ENCODE measurements at regions not wholly inside any gene's neighbourhood (a gene's known extent, or its start where the extent isn't known, plus 50 kb on each side); places are given as distances from the start of the nearest gene placed in this dataset.

DNA sequence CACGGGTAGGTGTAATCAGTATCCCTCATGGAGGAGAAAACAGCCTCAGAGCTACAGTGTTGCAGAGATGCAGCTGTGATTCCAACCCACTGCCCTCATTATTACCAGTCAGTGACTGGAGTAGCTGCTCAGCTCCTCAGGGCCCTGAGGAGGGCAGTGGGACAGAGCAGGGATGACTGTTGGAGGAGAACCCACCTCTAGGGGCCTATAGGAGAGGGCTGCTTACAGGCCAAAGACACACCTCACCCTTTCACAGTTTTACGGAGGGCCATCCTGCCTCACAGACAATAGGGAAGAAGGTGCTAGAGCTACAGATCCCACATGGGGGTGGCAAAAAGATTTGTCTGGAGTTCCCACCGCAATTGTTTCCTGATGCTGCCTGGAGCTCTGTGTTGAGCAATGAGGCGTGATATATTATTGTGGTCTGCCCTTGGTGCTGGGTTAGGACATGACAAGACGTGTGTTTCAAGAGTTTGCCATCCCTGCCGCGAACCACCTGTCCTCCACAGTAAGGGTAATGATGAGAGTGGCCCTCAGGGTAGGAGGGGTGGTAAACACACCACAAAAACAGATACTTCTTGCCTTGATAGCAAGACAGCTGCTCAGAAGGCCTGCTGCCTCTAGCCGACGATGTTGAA is 140.5 kb upstream of the TPM1 start:
- DNase-seq (ENCODE audit: low read depth in 2 of 2), result no peak
- TF ChIP-seq, protein P1, sequence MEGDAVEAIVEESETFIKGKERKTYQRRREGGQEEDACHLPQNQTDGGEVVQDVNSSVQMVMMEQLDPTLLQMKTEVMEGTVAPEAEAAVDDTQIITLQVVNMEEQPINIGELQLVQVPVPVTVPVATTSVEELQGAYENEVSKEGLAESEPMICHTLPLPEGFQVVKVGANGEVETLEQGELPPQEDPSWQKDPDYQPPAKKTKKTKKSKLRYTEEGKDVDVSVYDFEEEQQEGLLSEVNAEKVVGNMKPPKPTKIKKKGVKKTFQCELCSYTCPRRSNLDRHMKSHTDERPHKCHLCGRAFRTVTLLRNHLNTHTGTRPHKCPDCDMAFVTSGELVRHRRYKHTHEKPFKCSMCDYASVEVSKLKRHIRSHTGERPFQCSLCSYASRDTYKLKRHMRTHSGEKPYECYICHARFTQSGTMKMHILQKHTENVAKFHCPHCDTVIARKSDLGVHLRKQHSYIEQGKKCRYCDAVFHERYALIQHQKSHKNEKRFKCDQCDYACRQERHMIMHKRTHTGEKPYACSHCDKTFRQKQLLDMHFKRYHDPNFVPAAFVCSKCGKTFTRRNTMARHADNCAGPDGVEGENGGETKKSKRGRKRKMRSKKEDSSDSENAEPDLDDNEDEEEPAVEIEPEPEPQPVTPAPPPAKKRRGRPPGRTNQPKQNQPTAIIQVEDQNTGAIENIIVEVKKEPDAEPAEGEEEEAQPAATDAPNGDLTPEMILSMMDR (conservative IDR thresholded peaks at IDR 0.05 in 1 of 2, IDR thresholded peaks at IDR 0.05 in 1 of 2; ENCODE audit: low read depth in 1 of 2, low read length in 2 of 2), result no peak
- TF ChIP-seq EZH2 (IDR thresholded peaks at IDR 0.05; ENCODE audit: low read length, missing control alignments), result no peak

DNA sequence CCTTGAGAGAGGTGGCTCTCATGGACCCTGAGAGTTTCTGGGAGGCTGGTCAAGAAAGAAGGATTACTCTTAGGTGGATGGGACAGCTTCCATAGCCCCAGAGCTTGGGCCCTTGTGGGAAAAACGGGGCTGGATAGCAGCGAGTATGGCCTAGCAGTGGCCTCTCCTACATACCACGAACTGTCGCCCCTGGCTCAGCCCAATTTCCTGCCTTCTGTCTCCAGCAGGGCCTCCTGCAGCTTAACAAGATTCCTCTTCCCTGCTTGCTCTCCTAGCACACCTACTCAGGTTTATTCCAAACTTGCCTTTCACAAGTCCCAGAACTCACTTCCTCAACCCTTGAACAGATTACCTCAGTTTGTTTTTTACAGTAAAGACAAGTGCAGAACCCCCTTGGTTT is 139.7 kb upstream of the TPM1 start:
- no peaks in the 10 kb centered on the region for H3K79me2 ChIP-seq (ENCODE audit: control insufficient read depth, insufficient read depth, low read length)
- no peak for DNase-seq (ENCODE audit: low read depth in 2 of 2)
- no peak for TF ChIP-seq EZH2 (IDR thresholded peaks at IDR 0.05; ENCODE audit: low read length, missing control alignments)
- TF ChIP-seq, protein P1 (conservative IDR thresholded peaks at IDR 0.05 in 1 of 2, IDR thresholded peaks at IDR 0.05 in 1 of 2; ENCODE audit: low read depth in 1 of 2, low read length in 2 of 2), result no peak
- H2AFZ ChIP-seq (ENCODE audit: low read length), result no peak overlapping the region
- H3K9ac ChIP-seq (ENCODE audit: insufficient read depth, low read length), result no peak overlapping the region
- H3K27me3 ChIP-seq (ENCODE audit: control insufficient read depth, insufficient read depth, low read length), result no peaks in the 10 kb centered on the region
- peaks cover under 1% of the 10 kb centered on the region for H3K4me1 ChIP-seq (ENCODE audit: control insufficient read depth, extremely low read depth, insufficient read depth, low read length)
- no peak overlapping the region for H3K27ac ChIP-seq (ENCODE audit: insufficient read depth, low read length)
- H3K4me3 ChIP-seq (replicated peaks in 1 of 4; ENCODE audit: control extremely low read depth in 1 of 4, insufficient read depth in 1 of 4, low read depth in 3 of 4, low read length in 4 of 4), result no peak overlapping the region
- no peaks in the 10 kb centered on the region for H3K36me3 ChIP-seq (ENCODE audit: control insufficient read depth, insufficient read depth, low read length)
- no peaks in the 10 kb centered on the region for H4K20me1 ChIP-seq (ENCODE audit: control insufficient read depth, extremely low read depth, insufficient read depth, low read length)
- no peaks in the 10 kb centered on the region for H3K9me3 ChIP-seq (ENCODE audit: control insufficient read depth, insufficient read depth, low read depth, low read length)
- no peak overlapping the region for H3K4me2 ChIP-seq (ENCODE audit: extremely low read depth, insufficient read depth, low read length)

More for the DNA sequence above, 140.5 kb upstream of the TPM1 start:
- Histone ChIP-seq H3K9ac (ENCODE audit: insufficient read depth, low read length) (no peak overlapping the region), H3K36me3 (ENCODE audit: control insufficient read depth, insufficient read depth, low read length) (no peaks in the 10 kb centered on the region), H3K4me1 (ENCODE audit: control insufficient read depth, extremely low read depth, insufficient read depth, low read length) (peaks cover 8% of the 10 kb centered on the region), H3K27me3 (ENCODE audit: control insufficient read depth, insufficient read depth, low read length) (no peaks in the 10 kb centered on the region), H3K4me2 (ENCODE audit: extremely low read depth, insufficient read depth, low read length) (no peak overlapping the region), H2AFZ (ENCODE audit: low read length) (no peak overlapping the region), H3K27ac (ENCODE audit: insufficient read depth, low read length) (no peak overlapping the region), H3K4me3 (replicated peaks in 1 of 4; ENCODE audit: control extremely low read depth in 1 of 4, insufficient read depth in 1 of 4, low read depth in 3 of 4, low read length in 4 of 4) (no peak overlapping the region), H3K79me2 (ENCODE audit: control insufficient read depth, insufficient read depth, low read length) (no peaks in the 10 kb centered on the region), H4K20me1 (ENCODE audit: control insufficient read depth, extremely low read depth, insufficient read depth, low read length) (no peaks in the 10 kb centered on the region), H3K9me3 (ENCODE audit: control insufficient read depth, insufficient read depth, low read depth, low read length) (no peaks in the 10 kb centered on the region)

DNA sequence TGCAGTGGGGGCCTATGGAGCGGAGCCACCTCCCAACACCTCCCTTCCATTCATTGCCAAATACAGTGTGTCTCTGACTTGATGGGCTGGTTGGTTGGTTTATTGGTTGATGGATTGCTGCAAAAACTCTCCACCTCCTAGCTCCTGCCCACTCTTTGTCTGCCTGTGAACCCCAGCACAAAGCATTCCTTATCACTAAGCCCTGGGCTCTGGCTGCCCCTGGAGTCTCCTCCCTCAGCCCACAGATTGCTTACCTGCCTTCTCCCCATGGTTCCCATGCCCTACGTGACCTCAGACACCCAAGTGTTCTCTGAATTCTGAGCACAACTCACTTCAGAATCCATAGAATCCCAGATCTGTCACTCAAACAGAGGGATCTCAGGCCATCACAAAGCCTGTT is 139.1 kb upstream of the TPM1 start:
- Histone ChIP-seq H2AFZ (ENCODE audit: low read length) (no peak overlapping the region), H4K20me1 (ENCODE audit: control insufficient read depth, extremely low read depth, insufficient read depth, low read length) (no peaks in the 10 kb centered on the region), H3K79me2 (ENCODE audit: control insufficient read depth, insufficient read depth, low read length) (no peaks in the 10 kb centered on the region), H3K9me3 (ENCODE audit: control insufficient read depth, insufficient read depth, low read depth, low read length) (no peaks in the 10 kb centered on the region), H3K9ac (ENCODE audit: insufficient read depth, low read length) (no peak overlapping the region), H3K36me3 (ENCODE audit: control insufficient read depth, insufficient read depth, low read length) (no peaks in the 10 kb centered on the region), H3K4me3 (replicated peaks in 1 of 4; ENCODE audit: control extremely low read depth in 1 of 4, insufficient read depth in 1 of 4, low read depth in 3 of 4, low read length in 4 of 4) (no peak overlapping the region), H3K27ac (ENCODE audit: insufficient read depth, low read length) (no peak overlapping the region), H3K4me2 (ENCODE audit: extremely low read depth, insufficient read depth, low read length) (no peak overlapping the region), H3K4me1 (ENCODE audit: control insufficient read depth, extremely low read depth, insufficient read depth, low read length) (no peaks in the 10 kb centered on the region), H3K27me3 (ENCODE audit: control insufficient read depth, insufficient read depth, low read length) (no peaks in the 10 kb centered on the region)
- no peak for DNase-seq (ENCODE audit: low read depth in 2 of 2)
- TF ChIP-seq, protein P1 (conservative IDR thresholded peaks at IDR 0.05 in 1 of 2, IDR thresholded peaks at IDR 0.05 in 1 of 2; ENCODE audit: low read depth in 1 of 2, low read length in 2 of 2), result no peak
- no peak for TF ChIP-seq EZH2 (IDR thresholded peaks at IDR 0.05; ENCODE audit: low read length, missing control alignments)

Measured in fibroblast of lung (primary cell).